IMR-90 (cell line): ENCODE measurements at regions not wholly inside any gene's neighbourhood (a gene's known extent, or its start where the extent isn't known, plus 50 kb on each side); places are given as distances from the start of the nearest gene placed in this dataset.

Experiments used
- ATAC-seq: fragments of 200-7000 bp; cut with Tn5 transposase; 2 replicates; pipeline ENCODE4 v1.9.1; 2020; ENCODE audit warnings: low read depth, mild to moderate bottlenecking, moderate library complexity
- BruUV-seq: library from RNA; stranded (reverse); fragments of 400-500 nt; replicated peaks from 2 replicates; lab custom pipeline; 2021; lab: Mats Ljungman, UMichigan
- CTCF ChIA-PET: fragments of 300-600 bp; formaldehyde crosslinking; extraction: SDS; loops from one replicate; lab custom pipeline; 2021; ENCODE audit warnings: antibody characterized with exemption; lab: Yijun Ruan, JAX
- POLR2A ChIA-PET: fragments of 300-600 bp; sonication (Branson Sonifier 250); formaldehyde crosslinking; loops from one replicate; lab custom pipeline; 2022; ENCODE audit warnings: antibody characterized with exemption; ENCODE audit not compliant: unreplicated experiment; lab: Charles Lee
- DNase-seq: peaks from one replicate; pipeline ENCODE4 v3.0.0; 2013
- H2AFZ ChIP-seq: replicated peaks from 2 replicates; pipeline ENCODE3; 2013; ENCODE audit warnings: low read length, mild to moderate bottlenecking; ENCODE audit not compliant: poor library complexity
- H2AK5ac ChIP-seq: 2 replicates; pipeline ENCODE4 v1.6.1; 2013; ENCODE audit warnings: low read depth, low read length, inconsistent platforms
- H2AK9ac ChIP-seq: replicated peaks from 2 replicates; pipeline ENCODE3; 2013; ENCODE audit warnings: mild to moderate bottlenecking, low read depth, low read length, moderate library complexity; ENCODE audit not compliant: poor library complexity
- H2BK120ac ChIP-seq: 2 replicates; pipeline ENCODE4 v1.6.1; 2013; ENCODE audit warnings: low read depth, low read length, inconsistent platforms
- H2BK15ac ChIP-seq: 3 replicates; pipeline ENCODE4 v1.6.1; 2013; ENCODE audit warnings: low read depth, low read length, inconsistent platforms
- H2BK20ac ChIP-seq: 2 replicates; pipeline ENCODE4 v1.6.1; 2013; ENCODE audit warnings: low read depth, mild to moderate bottlenecking, inconsistent platforms, low read length, moderate library complexity
- H2BK5ac ChIP-seq: 2 replicates; pipeline ENCODE4 v1.6.1; 2013; ENCODE audit warnings: mild to moderate bottlenecking, low read depth, low read length, inconsistent platforms; ENCODE audit not compliant: poor library complexity, severe bottlenecking
- H3K14ac ChIP-seq: replicated peaks from 2 replicates; pipeline ENCODE4 v1.6.1; 2013; ENCODE audit warnings: low read depth, low read length, inconsistent platforms
- H3K18ac ChIP-seq: 2 replicates; pipeline ENCODE4 v1.6.1; 2013; ENCODE audit warnings: low read depth, low read length, control low read depth
- H3K23ac ChIP-seq: 2 replicates; pipeline ENCODE4 v1.6.1; 2013; ENCODE audit warnings: low read depth, low read length, inconsistent platforms
- H3K27ac ChIP-seq: 2 replicates; pipeline ENCODE4 v1.5.1; 2013; ENCODE audit warnings: mild to moderate bottlenecking, control low read depth, low read length; ENCODE audit not compliant: insufficient read depth
- H3K27me3 ChIP-seq: 2 replicates; pipeline ENCODE4 v1.6.1; 2013; ENCODE audit warnings: low read length; ENCODE audit not compliant: control insufficient read depth, insufficient read depth
- H3K36me3 ChIP-seq: 2 replicates; pipeline ENCODE4 v1.6.1; 2013; ENCODE audit warnings: low read length, mixed read lengths; ENCODE audit not compliant: control insufficient read depth, insufficient read depth
- H3K4ac ChIP-seq: 2 replicates; pipeline ENCODE4 v1.6.1; 2013; ENCODE audit warnings: low read depth, low read length, inconsistent platforms
- H3K4me1 ChIP-seq: 2 replicates; pipeline ENCODE4 v1.6.1; 2013; ENCODE audit warnings: low read length, mixed read lengths; ENCODE audit not compliant: control insufficient read depth, insufficient read depth
- H3K4me2 ChIP-seq: 2 replicates; pipeline ENCODE4 v1.6.1; 2013; ENCODE audit warnings: low read depth, mild to moderate bottlenecking, control low read depth, low read length, moderate library complexity
- H3K4me3 ChIP-seq: 2 replicates; pipeline ENCODE4 v1.5.1; 2013; ENCODE audit warnings: low read depth, mild to moderate bottlenecking, control low read depth, low read length, moderate library complexity; ENCODE audit not compliant: insufficient read depth
- H3K56ac ChIP-seq: 2 replicates; pipeline ENCODE4 v1.6.1; 2013; ENCODE audit warnings: low read length, inconsistent platforms; ENCODE audit not compliant: insufficient read depth; ENCODE audit errors: extremely low read depth
- H3K79me1 ChIP-seq, 2 experiments: 2 replicates each; pipeline ENCODE4 v1.6.1; 2013; ENCODE audit warnings: low read length in 2 of 2, inconsistent platforms in 1 of 2, low read depth in 1 of 2
- H3K9ac ChIP-seq: 2 replicates; pipeline ENCODE4 v1.6.1; 2013; ENCODE audit warnings: low read depth, low read length, control low read depth
- H3K9me1 ChIP-seq: 2 replicates; pipeline ENCODE4 v1.6.1; 2013; ENCODE audit warnings: low read length, inconsistent platforms; ENCODE audit not compliant: insufficient read depth
- H3K9me3 ChIP-seq: 2 replicates; pipeline ENCODE4 v1.6.1; 2013; ENCODE audit warnings: low read length; ENCODE audit not compliant: control insufficient read depth, insufficient read depth
- H4K20me1 ChIP-seq: 2 replicates; pipeline ENCODE4 v1.6.1; 2013; ENCODE audit warnings: low read length, inconsistent platforms; ENCODE audit not compliant: insufficient read depth
- H4K5ac ChIP-seq: 2 replicates; pipeline ENCODE4 v1.6.1; 2013; ENCODE audit warnings: mild to moderate bottlenecking, low read depth, low read length, control low read depth
- H4K8ac ChIP-seq, 2 experiments: 2 replicates each; pipeline ENCODE4 v1.6.1; 2013; ENCODE audit warnings: low read depth in 2 of 2, low read length in 2 of 2, control low read depth in 1 of 2, inconsistent platforms in 1 of 2
- H4K91ac ChIP-seq: 2 replicates; pipeline ENCODE4 v1.6.1; 2013; ENCODE audit warnings: low read depth, low read length, inconsistent platforms; ENCODE audit not compliant: insufficient read depth
- BHLHE40 ChIP-seq: fragments of 150-350 bp; IDR thresholded peaks from 2 replicates; pipeline ENCODE4 v1.6.1; 2016; ENCODE audit warnings: mild to moderate bottlenecking, low read depth, low read length
- CEBPB ChIP-seq: IDR thresholded peaks from 2 replicates; pipeline ENCODE4 v1.6.1; 2012; ENCODE audit warnings: low read depth, low read length, improper control_type of control experiment
- CHD1 ChIP-seq: IDR thresholded peaks from 2 replicates; pipeline ENCODE4 v1.6.1; 2012; ENCODE audit warnings: low read depth, low read length, improper control_type of control experiment
- FOS ChIP-seq: fragments of 150-350 bp; IDR thresholded peaks from 2 replicates; pipeline ENCODE4 v1.6.1; 2016; ENCODE audit warnings: low read depth, low read length
- MAFK ChIP-seq: IDR thresholded peaks from 2 replicates; pipeline ENCODE4 v1.6.1; 2012; ENCODE audit warnings: low read depth, low read length, improper control_type of control experiment
- MAZ ChIP-seq: IDR thresholded peaks from 2 replicates; pipeline ENCODE4 v1.6.1; 2012; ENCODE audit warnings: low read depth, mild to moderate bottlenecking, low read length, improper control_type of control experiment, moderate library complexity, borderline replicate concordance
- MXI1 ChIP-seq: IDR thresholded peaks from 2 replicates; pipeline ENCODE4 v1.6.1; 2012; ENCODE audit warnings: low read depth, mild to moderate bottlenecking, low read length, moderate library complexity, borderline replicate concordance
- NFE2L2 ChIP-seq: fragments of 150-350 bp; IDR thresholded peaks from 2 replicates; pipeline ENCODE4 v1.6.1; 2016; ENCODE audit warnings: low read depth, mild to moderate bottlenecking, low read length
- POLR2A ChIP-seq: IDR thresholded peaks from 2 replicates; pipeline ENCODE4 v1.6.1; 2012; ENCODE audit warnings: mild to moderate bottlenecking, low read depth, low read length
- RAD21 ChIP-seq: IDR thresholded peaks from 2 replicates; pipeline ENCODE4 v1.6.1; 2012; ENCODE audit warnings: low read length, improper control_type of control experiment
- RCOR1 ChIP-seq: IDR thresholded peaks from 2 replicates; pipeline ENCODE4 v1.6.1; 2012; ENCODE audit warnings: mild to moderate bottlenecking, low read length, improper control_type of control experiment; ENCODE audit not compliant: insufficient replicate concordance
- RFX5 ChIP-seq: IDR thresholded peaks from 2 replicates; pipeline ENCODE4 v1.8.0; 2012; ENCODE audit warnings: low read depth, mild to moderate bottlenecking, low read length, moderate library complexity
- SMC3 ChIP-seq: fragments of 150-350 bp; IDR thresholded peaks from 2 replicates; pipeline ENCODE4 v1.6.1; 2016; ENCODE audit warnings: low read depth, mild to moderate bottlenecking, antibody characterized with exemption, low read length, moderate library complexity
- WGBS, 2 experiments: methylation state at CpG; one replicate each; pipeline versions ENCODE4 v1.1.5 to v1.1.7; 2013; ENCODE audit warnings: missing lambda C conversion rate in 2 of 2; ENCODE audit not compliant: insufficient read length in 1 of 2; ENCODE audit errors: extremely low coverage in 2 of 2; 5-methylcytosine and 5-hydroxymethylcytosine counted together
- dilution Hi-C: fragments of 300-500 bp; cut with HindIII; formaldehyde crosslinking; loops from one replicate; pipeline ENCODE4 v1.14.3; 2018; ENCODE audit warnings: low sequenced_read_pairs; ENCODE audit not compliant: unreplicated experiment
- in situ Hi-C: fragments of 300-500 bp; cut with MboI; formaldehyde crosslinking; loops from 3 replicates; pipeline ENCODE4 v1.14.3; 2019; ENCODE audit warnings: low sequenced_read_pairs, inconsistent platforms, mixed read lengths
- intact Hi-C: fragments of 100-400 bp; cut with micrococcal nuclease; formaldehyde crosslinking; loops from 2 replicates; pipeline ENCODE4 v1.10.0; 2022
- TF ChIP-seq, protein P1 (sequence below): fragments of 150-350 bp; IDR thresholded peaks from 2 replicates; pipeline ENCODE4 v1.6.1; 2016; ENCODE audit warnings: low read depth, mild to moderate bottlenecking, low read length, moderate library complexity, borderline replicate concordance
- TF ChIP-seq, protein P2 (sequence below): fragments of 150-350 bp; IDR thresholded peaks from 2 replicates; pipeline ENCODE4 v1.6.1; 2017; ENCODE audit warnings: mild to moderate bottlenecking, antibody characterized with exemption, low read length, low read depth
- TF ChIP-seq, protein P3 (sequence below): conservative IDR thresholded peaks from 2 replicates; pipeline ENCODE4 v1.5.1; 2012; ENCODE audit warnings: mild to moderate bottlenecking, low read depth, low read length, improper control_type of control experiment

DNA sequence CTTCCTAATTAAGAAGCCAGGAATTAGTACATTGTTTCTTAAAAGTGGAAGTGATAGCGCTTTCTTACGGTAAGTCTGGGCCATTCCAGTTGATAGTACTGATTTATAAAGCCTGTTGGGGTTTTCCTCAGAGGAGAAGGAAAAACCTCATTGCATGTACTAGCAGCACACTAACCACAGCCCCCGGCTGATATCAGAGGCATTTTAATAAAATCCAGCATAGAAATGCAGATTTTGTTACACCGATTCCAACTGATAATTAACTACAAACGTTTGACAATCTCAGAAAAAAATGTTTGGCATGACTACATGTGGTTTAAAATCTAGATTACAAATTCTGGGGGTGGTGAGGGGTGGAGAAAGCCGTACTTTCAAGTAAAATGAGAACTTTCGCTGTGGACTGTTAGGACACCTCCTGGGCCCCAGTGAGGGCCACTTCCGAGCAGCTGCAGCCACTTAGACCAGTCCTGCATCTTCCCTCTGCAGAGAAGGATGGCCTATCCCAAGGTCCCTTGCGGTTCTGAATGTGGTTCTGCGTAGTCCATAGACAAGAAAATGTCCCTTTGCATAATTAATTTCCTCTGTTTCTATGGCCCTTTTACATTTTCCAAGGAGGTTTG is 374.4 kb downstream of the NUAK1 start:
- no peak overlapping the region for H3K27ac ChIP-seq
- WGBS, 2 experiments, result no CpG with 5 or more reads among the region's 10 CpGs
- H3K4me1 ChIP-seq, result no peaks in the 10 kb centered on the region
- H2BK15ac ChIP-seq, result no peak overlapping the region
- no peak overlapping the region for H3K4me3 ChIP-seq
- H3K14ac ChIP-seq, result no peak overlapping the region
- no peaks in the 10 kb centered on the region for H3K9me3 ChIP-seq
- no peak overlapping the region for H2AFZ ChIP-seq
- no peaks in the 10 kb centered on the region for H3K36me3 ChIP-seq
- no peak overlapping the region for H3K4me2 ChIP-seq
- ChIA-PET CTCF (interaction anchor here (1.1 kb wide), 1 partner anchor 10 kb away, joined by 4 read pairs; no protein-coding TSS in a partner anchor), POLR2A (no interaction called here)
- no peak overlapping the region for H4K91ac ChIP-seq
- intact Hi-C loops (no loop called here), dilution Hi-C loops (no loop called here), in situ Hi-C loops (no loop called here)
- H3K9ac ChIP-seq, result no peak overlapping the region
- TF ChIP-seq MAZ (no peak), MAFK (no peak), CEBPB (no peak), NFE2L2 (no peak), MXI1 (no peak), RCOR1 (no peak), SMC3 (no peak), POLR2A (no peak), RAD21 (no peak), CHD1 (no peak), BHLHE40 (no peak), RFX5 (no peak), FOS (no peak)
- TF ChIP-seq, protein P1, sequence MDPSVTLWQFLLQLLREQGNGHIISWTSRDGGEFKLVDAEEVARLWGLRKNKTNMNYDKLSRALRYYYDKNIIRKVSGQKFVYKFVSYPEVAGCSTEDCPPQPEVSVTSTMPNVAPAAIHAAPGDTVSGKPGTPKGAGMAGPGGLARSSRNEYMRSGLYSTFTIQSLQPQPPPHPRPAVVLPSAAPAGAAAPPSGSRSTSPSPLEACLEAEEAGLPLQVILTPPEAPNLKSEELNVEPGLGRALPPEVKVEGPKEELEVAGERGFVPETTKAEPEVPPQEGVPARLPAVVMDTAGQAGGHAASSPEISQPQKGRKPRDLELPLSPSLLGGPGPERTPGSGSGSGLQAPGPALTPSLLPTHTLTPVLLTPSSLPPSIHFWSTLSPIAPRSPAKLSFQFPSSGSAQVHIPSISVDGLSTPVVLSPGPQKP, result no peak
- TF ChIP-seq, protein P2, sequence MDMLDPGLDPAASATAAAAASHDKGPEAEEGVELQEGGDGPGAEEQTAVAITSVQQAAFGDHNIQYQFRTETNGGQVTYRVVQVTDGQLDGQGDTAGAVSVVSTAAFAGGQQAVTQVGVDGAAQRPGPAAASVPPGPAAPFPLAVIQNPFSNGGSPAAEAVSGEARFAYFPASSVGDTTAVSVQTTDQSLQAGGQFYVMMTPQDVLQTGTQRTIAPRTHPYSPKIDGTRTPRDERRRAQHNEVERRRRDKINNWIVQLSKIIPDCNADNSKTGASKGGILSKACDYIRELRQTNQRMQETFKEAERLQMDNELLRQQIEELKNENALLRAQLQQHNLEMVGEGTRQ, result no peak
- TF ChIP-seq, protein P3, sequence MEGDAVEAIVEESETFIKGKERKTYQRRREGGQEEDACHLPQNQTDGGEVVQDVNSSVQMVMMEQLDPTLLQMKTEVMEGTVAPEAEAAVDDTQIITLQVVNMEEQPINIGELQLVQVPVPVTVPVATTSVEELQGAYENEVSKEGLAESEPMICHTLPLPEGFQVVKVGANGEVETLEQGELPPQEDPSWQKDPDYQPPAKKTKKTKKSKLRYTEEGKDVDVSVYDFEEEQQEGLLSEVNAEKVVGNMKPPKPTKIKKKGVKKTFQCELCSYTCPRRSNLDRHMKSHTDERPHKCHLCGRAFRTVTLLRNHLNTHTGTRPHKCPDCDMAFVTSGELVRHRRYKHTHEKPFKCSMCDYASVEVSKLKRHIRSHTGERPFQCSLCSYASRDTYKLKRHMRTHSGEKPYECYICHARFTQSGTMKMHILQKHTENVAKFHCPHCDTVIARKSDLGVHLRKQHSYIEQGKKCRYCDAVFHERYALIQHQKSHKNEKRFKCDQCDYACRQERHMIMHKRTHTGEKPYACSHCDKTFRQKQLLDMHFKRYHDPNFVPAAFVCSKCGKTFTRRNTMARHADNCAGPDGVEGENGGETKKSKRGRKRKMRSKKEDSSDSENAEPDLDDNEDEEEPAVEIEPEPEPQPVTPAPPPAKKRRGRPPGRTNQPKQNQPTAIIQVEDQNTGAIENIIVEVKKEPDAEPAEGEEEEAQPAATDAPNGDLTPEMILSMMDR, result no peak
- peaks cover 6% of the 10 kb centered on the region for H3K27me3 ChIP-seq
- ATAC-seq, result no peak
- H3K9me1 ChIP-seq, result no peaks in the 10 kb centered on the region
- no peak overlapping the region for H2AK5ac ChIP-seq
- no peaks in the 10 kb centered on the region for H4K20me1 ChIP-seq
- H4K5ac ChIP-seq, result no peak overlapping the region
- H3K56ac ChIP-seq, result no peak overlapping the region
- no peak overlapping the region for H2AK9ac ChIP-seq
- no peak overlapping the region for H4K8ac ChIP-seq
- no peak overlapping the region for H2BK120ac ChIP-seq
- H3K79me1 ChIP-seq, result no peaks in the 10 kb centered on the region
- no peak overlapping the region for H2BK5ac ChIP-seq
- H3K23ac ChIP-seq, result no peak overlapping the region
- no peak for DNase-seq
- no TSS peak for BruUV-seq
- H3K18ac ChIP-seq, result no peak overlapping the region
- no peak overlapping the region for H2BK20ac ChIP-seq
- H3K4ac ChIP-seq, result no peak overlapping the region
